Activated CD4-positive, alpha-beta memory T cell treated with anti-CD3 and anti-CD28 coated beads for 36 hours (primary cell): ENCODE measurements at regions not wholly inside any gene's neighbourhood (a gene's known extent, or its start where the extent isn't known, plus 50 kb on each side); places are given as distances from the start of the nearest gene placed in this dataset.
A peak's percentile ranks its signal among the peaks of the same experiment; 100 is the strongest.

Experiments used
- CTCF ChIA-PET: fragments of 350-600 bp; sonication (Branson Sonifier 250); formaldehyde crosslinking; loops from one replicate; lab custom pipeline; 2021; ENCODE audit warnings: antibody characterized with exemption, inconsistent platforms; lab: Charles Lee
- POLR2A ChIA-PET: fragments of 350-600 bp; sonication (Branson Sonifier 250); formaldehyde crosslinking; loops from one replicate; lab custom pipeline; 2021; ENCODE audit warnings: antibody characterized with exemption; lab: Charles Lee
- DNase-seq: peaks from one replicate; pipeline ENCODE4 v3.0.0-alpha.2; 2020
- H3K27ac Mint-ChIP-seq: one replicate; pipeline ENCODE4 v1.8.0; 2021; ENCODE audit warnings: mixed read lengths
- H3K27me3 Mint-ChIP-seq: one replicate; pipeline ENCODE4 v1.8.0; 2021; ENCODE audit warnings: mixed read lengths
- H3K36me3 Mint-ChIP-seq: one replicate; pipeline ENCODE4 v1.8.0; 2021; ENCODE audit warnings: mixed read lengths
- H3K4me1 Mint-ChIP-seq: one replicate; pipeline ENCODE4 v1.8.0; 2021; ENCODE audit warnings: low read depth, mixed read lengths
- H3K4me3 Mint-ChIP-seq: one replicate; pipeline ENCODE4 v1.8.0; 2021; ENCODE audit warnings: mild to moderate bottlenecking, mixed read lengths
- H3K9me3 Mint-ChIP-seq: one replicate; pipeline ENCODE4 v1.8.0; 2021; ENCODE audit warnings: mixed read lengths
- intact Hi-C: fragments of 100-400 bp; cut with micrococcal nuclease; formaldehyde crosslinking; loops from one replicate; pipeline ENCODE4 v1.15.1; 2023

DNA sequence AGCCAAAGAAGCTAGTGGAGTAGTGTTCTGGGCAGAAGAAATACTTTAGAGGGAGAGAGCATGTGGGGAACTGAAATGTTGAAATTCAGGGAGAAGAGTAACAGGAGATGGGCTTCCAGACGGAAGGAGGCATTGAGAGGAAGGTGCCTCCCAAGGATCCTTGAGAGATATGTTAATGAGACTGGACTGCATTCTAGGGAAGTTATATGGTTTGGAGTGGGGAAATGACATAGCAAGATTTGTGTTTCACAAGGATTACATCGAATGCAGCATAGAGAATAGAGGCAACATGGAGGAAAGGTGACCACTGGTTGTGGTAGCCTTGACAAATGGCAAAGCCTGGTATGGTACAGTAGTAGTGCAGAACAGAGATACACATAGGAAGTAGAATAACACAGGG lies 160.5 kb upstream of the HMCN1 start:
- intact Hi-C loops: no loop called here
- Mint-ChIP-seq H3K36me3 (peaks cover 7% of the 10 kb centered on the region), H3K9me3 (peaks cover 15% of the 10 kb centered on the region), H3K27me3 (no peaks in the 10 kb centered on the region), H3K4me3 (no peak overlapping the region), H3K4me1 (peaks cover 19% of the 10 kb centered on the region), H3K27ac (no peak overlapping the region)
- no peak for DNase-seq
- ChIA-PET CTCF (interaction anchor here (0.9 kb wide), 1 partner anchor 22 kb away, joined by 5 read pairs; no protein-coding TSS in a partner anchor), POLR2A (no interaction called here)

DNA sequence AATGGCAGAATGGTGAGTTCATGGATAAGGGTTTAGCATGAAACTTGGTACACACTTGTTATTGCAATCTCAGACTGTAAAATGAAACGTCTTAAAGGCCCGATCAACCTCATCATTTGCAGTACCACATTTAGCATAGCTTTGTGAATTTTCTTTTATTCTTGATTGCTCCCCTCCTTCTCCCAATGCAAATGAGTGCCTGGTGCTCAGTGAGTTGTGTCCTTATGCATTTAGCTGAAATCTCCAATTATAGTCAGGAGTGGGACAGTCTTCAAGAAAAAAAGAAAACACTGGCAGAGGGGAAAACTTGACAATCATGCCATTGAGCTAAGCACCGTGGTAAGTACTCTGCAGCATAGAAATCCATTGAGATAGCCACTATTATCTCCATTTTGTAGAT lies 161.0 kb upstream of the HMCN1 start:
- ChIA-PET POLR2A (no interaction called here), CTCF (interaction anchor here (0.9 kb wide), 1 partner anchor 23 kb away, joined by 5 read pairs; no protein-coding TSS in a partner anchor)
- H3K36me3 Mint-ChIP-seq: peaks cover 6% of the 10 kb centered on the region
- no peaks in the 10 kb centered on the region for H3K27me3 Mint-ChIP-seq
- intact Hi-C loops: no loop called here
- peaks cover 24% of the 10 kb centered on the region for H3K4me1 Mint-ChIP-seq
- no peak overlapping the region for H3K4me3 Mint-ChIP-seq
- no peak overlapping the region for H3K27ac Mint-ChIP-seq
- H3K9me3 Mint-ChIP-seq: peaks cover 11% of the 10 kb centered on the region
- no peak for DNase-seq

DNA sequence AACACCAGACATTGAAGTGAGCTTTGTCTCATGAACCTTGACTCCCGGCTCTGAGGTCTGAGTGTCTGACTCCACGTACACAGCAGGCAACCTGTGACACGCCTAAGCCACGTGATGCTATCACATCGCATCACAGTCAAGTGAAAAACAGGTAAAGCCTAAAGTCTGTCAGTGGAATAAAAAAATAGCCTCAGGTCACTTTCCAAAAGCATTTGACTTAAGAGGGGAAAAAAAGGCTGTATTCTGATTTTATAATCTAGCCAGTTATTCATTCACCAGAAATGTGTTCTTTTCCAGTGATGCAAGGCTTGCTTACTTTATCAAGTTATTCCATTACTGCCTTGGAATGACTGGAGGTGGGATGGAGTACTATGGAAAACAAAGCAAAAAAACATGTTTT lies 163.2 kb upstream of the HMCN1 start:
- no peaks in the 10 kb centered on the region for H3K27me3 Mint-ChIP-seq
- CTCF ChIA-PET: interaction anchor here (0.8 to 2.0 kb wide), 2 partner anchors 25 to 733 kb away, joined by 3 to 8 read pairs; no protein-coding TSS in a partner anchor
- H3K36me3 Mint-ChIP-seq: peaks cover 1% of the 10 kb centered on the region
- H3K27ac Mint-ChIP-seq: no peak overlapping the region
- intact Hi-C loops: no loop called here
- H3K4me3 Mint-ChIP-seq: no peak overlapping the region
- H3K4me1 Mint-ChIP-seq: peaks cover 45% of the 10 kb centered on the region
- POLR2A ChIA-PET: no interaction called here
- DNase-seq: no peak
- no peaks in the 10 kb centered on the region for H3K9me3 Mint-ChIP-seq

DNA sequence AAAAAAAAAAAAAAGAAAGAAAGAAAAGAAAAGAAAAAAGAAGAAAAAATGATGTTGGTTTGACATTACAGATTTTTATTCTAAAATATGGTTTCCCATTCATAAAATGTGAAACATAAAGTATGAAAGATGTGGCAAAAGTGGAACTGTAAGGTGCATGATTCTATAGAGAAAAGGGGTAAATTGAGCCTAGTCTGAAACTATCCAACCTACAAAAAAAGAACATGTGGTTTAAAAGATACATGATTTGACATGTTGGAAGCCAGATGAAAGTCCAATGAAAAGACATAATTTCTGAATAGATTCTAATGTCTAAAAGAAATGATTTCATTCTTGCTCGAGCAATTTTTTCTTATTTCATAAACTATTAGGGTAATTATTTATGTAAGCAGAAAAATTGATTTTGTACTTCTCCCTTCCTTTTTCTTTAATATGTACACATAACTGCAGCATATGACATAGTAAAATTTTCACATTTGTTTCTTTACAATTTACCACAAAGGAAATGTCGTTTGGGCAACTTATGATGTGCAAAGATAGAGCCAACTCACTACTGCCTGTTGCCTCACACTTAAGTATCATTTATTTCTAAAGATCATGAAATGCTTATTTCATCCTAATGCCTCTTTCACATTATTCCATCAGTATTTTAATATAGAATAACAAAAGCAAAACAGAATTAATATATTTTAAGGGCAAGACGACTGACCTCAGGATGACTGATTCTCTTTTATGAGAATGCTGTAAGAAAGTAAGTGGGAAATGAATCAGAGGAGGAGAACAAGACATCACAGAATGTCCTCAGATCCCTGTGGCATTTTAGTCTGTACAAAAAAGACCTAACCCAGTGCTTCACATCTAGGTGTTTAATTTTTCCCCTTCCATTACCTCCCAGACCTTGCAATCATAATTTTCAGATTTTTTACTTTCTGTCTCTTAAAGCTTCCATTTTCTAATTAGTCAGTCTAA lies 165.8 kb upstream of the HMCN1 start:
- peaks cover 1% of the 10 kb centered on the region for H3K36me3 Mint-ChIP-seq
- ChIA-PET POLR2A (interaction anchor here (1.6 kb wide), 1 partner anchor 255 kb away, joined by 3 read pairs; no protein-coding TSS in a partner anchor), CTCF (interaction anchor here (0.7 to 2.0 kb wide), 2 partner anchors 28 to 112 kb away, joined by 3 to 8 read pairs; no protein-coding TSS in a partner anchor)
- DNase-seq: no peak
- intact Hi-C loops: loop anchor here (1.0 to 5.0 kb wide), 7 partner anchors 8 to 816 kb away; partner anchors contain the start of genes EDEM3 and IVNS1ABP
- H3K27me3 Mint-ChIP-seq: no peaks in the 10 kb centered on the region
- H3K9me3 Mint-ChIP-seq: no peaks in the 10 kb centered on the region
- peaks cover 56% of the 10 kb centered on the region for H3K4me1 Mint-ChIP-seq
- H3K27ac Mint-ChIP-seq: peak overlapping the region; percentile 34
- no peak overlapping the region for H3K4me3 Mint-ChIP-seq

- Mint-ChIP-seq H3K27me3 (no peaks in the 10 kb centered on the region), H3K36me3 (peaks cover 1% of the 10 kb centered on the region), H3K4me3 (no peak overlapping the region), H3K27ac (peak overlapping the region; percentile 74), H3K9me3 (no peaks in the 10 kb centered on the region), H3K4me1 (peaks cover 58% of the 10 kb centered on the region)
- DNase-seq: no peak
- intact Hi-C loops: loop anchor here (1.0 to 5.0 kb wide), 5 partner anchors 29 to 815 kb away; partner anchors contain the start of genes EDEM3, SWT1 and TRMT1L
- CTCF ChIA-PET: interaction anchor here (0.7 to 2.0 kb wide), 5 partner anchors 27 to 154 kb away, joined by 3 to 12 read pairs (median 4); no protein-coding TSS in a partner anchor
- POLR2A ChIA-PET: interaction anchor here (0.7 to 1.6 kb wide), 4 partner anchors 9 to 254 kb away, joined by 3 to 8 read pairs (median 4); partner anchors contain the start of gene IVNS1ABP
These were observed 166.8 kb upstream of the HMCN1 start for GRCh38 chr1:185567440-185567839.

- H3K4me3 Mint-ChIP-seq: no peak overlapping the region
- H3K4me1 Mint-ChIP-seq: peaks cover 62% of the 10 kb centered on the region
- no peaks in the 10 kb centered on the region for H3K9me3 Mint-ChIP-seq
- intact Hi-C loops: loop anchor here (1.0 to 5.0 kb wide), 5 partner anchors 29 to 815 kb away; partner anchors contain the start of genes EDEM3, SWT1 and TRMT1L
- ChIA-PET POLR2A (interaction anchor here (0.7 to 1.6 kb wide), 4 partner anchors 8 to 254 kb away, joined by 3 to 8 read pairs (median 4); partner anchors contain the start of gene IVNS1ABP), CTCF (interaction anchor here (0.8 to 2.0 kb wide), 4 partner anchors 28 to 154 kb away, joined by 3 to 12 read pairs (median 5); no protein-coding TSS in a partner anchor)
- DNase-seq: peak; percentile 57
- H3K27ac Mint-ChIP-seq: peak overlapping the region; percentile 74
- H3K36me3 Mint-ChIP-seq: peaks cover 1% of the 10 kb centered on the region
- no peaks in the 10 kb centered on the region for H3K27me3 Mint-ChIP-seq
These were observed 167.2 kb upstream of the HMCN1 start for GRCh38 chr1:185566995-185567394.

- H3K36me3 Mint-ChIP-seq: peaks cover 1% of the 10 kb centered on the region
- no peak overlapping the region for H3K4me3 Mint-ChIP-seq
- ChIA-PET POLR2A (no interaction called here), CTCF (interaction anchor here (0.8 kb wide), 1 partner anchor 31 kb away, joined by 3 read pairs; no protein-coding TSS in a partner anchor)
- intact Hi-C loops: loop anchor here (5.0 kb wide), 3 partner anchors 228 to 813 kb away; partner anchors contain the start of gene EDEM3
- no peaks in the 10 kb centered on the region for H3K9me3 Mint-ChIP-seq
- H3K4me1 Mint-ChIP-seq: peaks cover 76% of the 10 kb centered on the region
- no peak overlapping the region for H3K27ac Mint-ChIP-seq
- no peak for DNase-seq
- no peaks in the 10 kb centered on the region for H3K27me3 Mint-ChIP-seq
These were observed 168.9 kb upstream of the HMCN1 start for GRCh38 chr1:185565302-185565701.

GRCh38 chr1:185564816-185565215 lies 169.4 kb upstream of the HMCN1 start:
- CTCF ChIA-PET: interaction anchor here (0.8 kb wide), 1 partner anchor 31 kb away, joined by 3 read pairs; no protein-coding TSS in a partner anchor
- Mint-ChIP-seq H3K27me3 (no peaks in the 10 kb centered on the region), H3K4me3 (no peak overlapping the region), H3K9me3 (no peaks in the 10 kb centered on the region), H3K36me3 (peaks cover 1% of the 10 kb centered on the region), H3K4me1 (peaks cover 77% of the 10 kb centered on the region), H3K27ac (no peak overlapping the region)
- intact Hi-C loops: loop anchor here (5.0 kb wide), 5 partner anchors 107 to 1528 kb away; partner anchors contain the start of genes COLGALT2 and EDEM3
- POLR2A ChIA-PET: no interaction called here
- no peak for DNase-seq

- ChIA-PET CTCF (interaction anchor here (0.6 to 1.2 kb wide), 4 partner anchors 15 to 247 kb away, joined by 3 read pairs; no protein-coding TSS in a partner anchor), POLR2A (no interaction called here)
- Mint-ChIP-seq H3K4me1 (peaks cover 61% of the 10 kb centered on the region), H3K27me3 (no peaks in the 10 kb centered on the region), H3K9me3 (no peaks in the 10 kb centered on the region), H3K36me3 (no peaks in the 10 kb centered on the region), H3K4me3 (no peak overlapping the region), H3K27ac (no peak overlapping the region)
- intact Hi-C loops: loop anchor here (5.0 kb wide), 2 partner anchors 110 to 1525 kb away; partner anchors contain the start of gene COLGALT2
- DNase-seq: no peak
These were observed 171.5 kb upstream of the HMCN1 start for GRCh38 chr1:185562461-185563359.

GRCh38 chr1:185561629-185562028 lies 172.6 kb upstream of the HMCN1 start:
- H3K4me3 Mint-ChIP-seq: no peak overlapping the region
- H3K4me1 Mint-ChIP-seq: peaks cover 50% of the 10 kb centered on the region
- no peaks in the 10 kb centered on the region for H3K9me3 Mint-ChIP-seq
- H3K27me3 Mint-ChIP-seq: no peaks in the 10 kb centered on the region
- DNase-seq: no peak
- CTCF ChIA-PET: interaction anchor here (3.0 kb wide), 1 partner anchor 34 kb away, joined by 22 read pairs; no protein-coding TSS in a partner anchor
- H3K27ac Mint-ChIP-seq: peak overlapping the region; percentile 64
- intact Hi-C loops: loop anchor here (2.0 to 5.0 kb wide), 4 partner anchors 111 to 1524 kb away; partner anchors contain the start of gene COLGALT2
- no peaks in the 10 kb centered on the region for H3K36me3 Mint-ChIP-seq
- POLR2A ChIA-PET: interaction anchor here (3.3 kb wide), 1 partner anchor 245 kb away, joined by 15 read pairs; the partner anchor contains the start of gene IVNS1ABP
